Smooth muscle cell (in vitro differentiated cells): ENCODE measurements at regions not wholly inside any gene's neighbourhood (a gene's known extent, or its start where the extent isn't known, plus 50 kb on each side); places are given as distances from the start of the nearest gene placed in this dataset.

ENCODE experiments used
- DNase-seq: peaks from one replicate; lab custom pipeline; 2025; ENCODE audit not compliant: unreplicated experiment; lab: John Stamatoyannopoulos, UW
- H2AFZ ChIP-seq: fragments of 200-600 bp; sonication (generic); 2 replicates; pipeline ENCODE4 v1.6.0; 2016; ENCODE audit warnings: antibody characterized with exemption, low read depth, mild to moderate bottlenecking
- H3F3A ChIP-seq: fragments of 200-600 bp; sonication (generic); 2 replicates; pipeline ENCODE4 v1.6.0; 2017; ENCODE audit warnings: antibody characterized with exemption, low read depth
- H3K27ac ChIP-seq: fragments of 200-600 bp; sonication (generic); 2 replicates; pipeline ENCODE4 v1.5.1; 2016; ENCODE audit warnings: low read depth, mild to moderate bottlenecking
- H3K27me3 ChIP-seq: fragments of 200-600 bp; sonication (generic); 2 replicates; pipeline ENCODE4 v1.6.1; 2016; ENCODE audit warnings: low read depth, mild to moderate bottlenecking
- H3K36me3 ChIP-seq: fragments of 200-600 bp; sonication (generic); 2 replicates; pipeline ENCODE4 v1.5.1; 2016; ENCODE audit warnings: low read depth
- H3K4me1 ChIP-seq: fragments of 200-600 bp; sonication (generic); 2 replicates; pipeline ENCODE4 v1.5.1; 2016; ENCODE audit warnings: low read depth
- H3K4me2 ChIP-seq: fragments of 200-600 bp; sonication (generic); 2 replicates; pipeline ENCODE4 v1.6.0; 2016; ENCODE audit warnings: mild to moderate bottlenecking
- H3K4me3 ChIP-seq: fragments of 200-600 bp; sonication (generic); 2 replicates; pipeline ENCODE4 v1.5.1; 2016; ENCODE audit warnings: mild to moderate bottlenecking
- H3K79me2 ChIP-seq: fragments of 200-600 bp; sonication (generic); 2 replicates; pipeline ENCODE4 v1.6.0; 2016; ENCODE audit warnings: low read depth, mild to moderate bottlenecking
- H3K9ac ChIP-seq: fragments of 200-600 bp; sonication (generic); 2 replicates; pipeline ENCODE4 v1.6.0; 2016; ENCODE audit warnings: low read depth
- H3K9me3 ChIP-seq: fragments of 200-600 bp; sonication (generic); replicated peaks from 2 replicates; pipeline ENCODE4 v1.5.1; 2016; ENCODE audit warnings: low read depth
- H4K20me1 ChIP-seq: fragments of 200-600 bp; sonication (generic); 2 replicates; pipeline ENCODE4 v1.6.0; 2016; ENCODE audit warnings: low read depth
- WGBS: methylation state at CpG from one replicate; pipeline ENCODE4 v1.1.7; 2016; ENCODE audit warnings: low lambda C conversion rate; 5-methylcytosine and 5-hydroxymethylcytosine counted together
- TF ChIP-seq, protein P1 (sequence below): fragments of 200-600 bp; sonication (generic); IDR thresholded peaks from 2 replicates; pipeline ENCODE4 v1.5.1; 2017; ENCODE audit warnings: borderline replicate concordance, mild to moderate bottlenecking, antibody characterized with exemption; ENCODE audit not compliant: insufficient read depth, poor library complexity, severe bottlenecking

DNA sequence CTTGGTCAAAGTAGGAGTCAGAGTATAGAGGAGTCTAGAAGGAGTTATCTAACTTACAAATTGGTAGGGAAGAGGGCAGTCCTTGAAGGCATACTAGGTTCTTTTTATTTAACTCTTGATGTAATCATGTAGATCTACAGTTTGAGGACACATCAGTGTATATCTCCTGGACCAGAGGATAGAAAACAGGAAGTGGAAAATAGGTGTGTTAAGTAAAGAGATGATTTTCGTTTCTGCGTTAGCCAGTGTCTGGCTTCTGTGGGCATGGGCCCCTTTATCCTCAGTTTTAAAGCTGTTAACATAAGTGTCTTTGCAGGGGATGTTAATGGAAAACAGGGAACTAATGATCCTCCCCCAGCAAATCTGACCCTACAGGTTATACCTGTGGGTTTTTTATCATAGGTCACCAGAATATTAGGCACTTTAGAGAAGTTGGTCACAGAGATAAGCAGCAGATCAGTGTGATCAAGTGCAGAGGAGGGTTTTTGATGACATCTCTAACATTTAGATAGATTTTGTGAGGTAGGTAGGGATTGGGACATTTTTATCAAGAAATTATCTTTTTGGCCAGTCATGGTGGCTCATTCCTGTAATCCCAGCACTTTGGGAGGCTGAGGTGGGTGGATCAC lies 58.6 kb upstream of the PRSS1 start:
- H3K27me3 ChIP-seq = no peaks in the 10 kb centered on the region
- H3K79me2 ChIP-seq = no peaks in the 10 kb centered on the region
- H3K9ac ChIP-seq = no peak overlapping the region
- no peak overlapping the region for H3K4me3 ChIP-seq
- no peak overlapping the region for H3K4me2 ChIP-seq
- H3K4me1 ChIP-seq = no peaks in the 10 kb centered on the region
- H2AFZ ChIP-seq = no peak overlapping the region
- H3K27ac ChIP-seq = no peak overlapping the region
- H4K20me1 ChIP-seq = no peaks in the 10 kb centered on the region
- H3K9me3 ChIP-seq = no peaks in the 10 kb centered on the region
- WGBS = 76% methylated on average over 2 of the region's 2 CpGs
- TF ChIP-seq, protein P1, sequence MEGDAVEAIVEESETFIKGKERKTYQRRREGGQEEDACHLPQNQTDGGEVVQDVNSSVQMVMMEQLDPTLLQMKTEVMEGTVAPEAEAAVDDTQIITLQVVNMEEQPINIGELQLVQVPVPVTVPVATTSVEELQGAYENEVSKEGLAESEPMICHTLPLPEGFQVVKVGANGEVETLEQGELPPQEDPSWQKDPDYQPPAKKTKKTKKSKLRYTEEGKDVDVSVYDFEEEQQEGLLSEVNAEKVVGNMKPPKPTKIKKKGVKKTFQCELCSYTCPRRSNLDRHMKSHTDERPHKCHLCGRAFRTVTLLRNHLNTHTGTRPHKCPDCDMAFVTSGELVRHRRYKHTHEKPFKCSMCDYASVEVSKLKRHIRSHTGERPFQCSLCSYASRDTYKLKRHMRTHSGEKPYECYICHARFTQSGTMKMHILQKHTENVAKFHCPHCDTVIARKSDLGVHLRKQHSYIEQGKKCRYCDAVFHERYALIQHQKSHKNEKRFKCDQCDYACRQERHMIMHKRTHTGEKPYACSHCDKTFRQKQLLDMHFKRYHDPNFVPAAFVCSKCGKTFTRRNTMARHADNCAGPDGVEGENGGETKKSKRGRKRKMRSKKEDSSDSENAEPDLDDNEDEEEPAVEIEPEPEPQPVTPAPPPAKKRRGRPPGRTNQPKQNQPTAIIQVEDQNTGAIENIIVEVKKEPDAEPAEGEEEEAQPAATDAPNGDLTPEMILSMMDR = no peak
- DNase-seq = no peak
- H3K36me3 ChIP-seq = no peaks in the 10 kb centered on the region
- no peaks in the 10 kb centered on the region for H3F3A ChIP-seq

DNA sequence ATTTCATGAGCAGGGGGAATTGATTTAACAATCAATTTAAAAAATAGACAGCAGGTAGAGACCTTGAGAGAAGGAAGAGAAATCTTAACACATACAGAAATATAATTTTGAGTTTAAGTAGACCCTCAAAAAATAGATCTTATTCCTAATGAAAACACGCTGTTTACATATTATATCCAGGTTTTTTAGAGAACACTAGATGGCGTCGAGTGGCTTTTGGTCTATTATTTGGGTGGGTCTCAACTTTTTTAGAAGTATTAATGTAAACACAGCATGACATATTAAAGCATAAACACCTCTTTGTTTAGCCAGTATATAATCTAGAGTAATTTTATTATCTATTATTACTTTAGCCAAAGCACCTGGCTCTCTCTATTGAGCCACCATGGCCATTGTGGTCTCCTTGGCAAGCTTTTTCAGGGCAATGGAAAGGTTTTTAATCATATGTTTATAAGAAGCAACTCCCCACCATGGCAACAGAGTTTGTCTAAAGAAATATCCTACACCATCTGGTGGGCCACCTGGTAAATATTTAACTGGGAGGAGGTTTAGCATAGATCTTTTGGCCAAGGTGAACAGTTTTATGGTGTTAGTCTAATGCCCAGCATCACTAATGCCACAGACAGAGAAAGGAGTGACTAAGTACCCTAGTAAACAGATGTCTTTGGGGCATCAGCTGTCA lies 59.7 kb upstream of the PRSS1 start:
- Histone ChIP-seq H3K4me2 (no peak overlapping the region), H3K79me2 (no peaks in the 10 kb centered on the region), H3K36me3 (no peaks in the 10 kb centered on the region), H3K27me3 (no peaks in the 10 kb centered on the region), H3K4me1 (no peaks in the 10 kb centered on the region), H3F3A (no peaks in the 10 kb centered on the region), H3K9me3 (no peaks in the 10 kb centered on the region), H2AFZ (no peak overlapping the region), H3K9ac (no peak overlapping the region), H4K20me1 (no peaks in the 10 kb centered on the region), H3K27ac (no peak overlapping the region), H3K4me3 (no peak overlapping the region)
- TF ChIP-seq, protein P1 = peak; percentile 5
- DNase-seq = no peak
- 70% methylated on average over 3 of the region's 3 CpGs for WGBS

DNA sequence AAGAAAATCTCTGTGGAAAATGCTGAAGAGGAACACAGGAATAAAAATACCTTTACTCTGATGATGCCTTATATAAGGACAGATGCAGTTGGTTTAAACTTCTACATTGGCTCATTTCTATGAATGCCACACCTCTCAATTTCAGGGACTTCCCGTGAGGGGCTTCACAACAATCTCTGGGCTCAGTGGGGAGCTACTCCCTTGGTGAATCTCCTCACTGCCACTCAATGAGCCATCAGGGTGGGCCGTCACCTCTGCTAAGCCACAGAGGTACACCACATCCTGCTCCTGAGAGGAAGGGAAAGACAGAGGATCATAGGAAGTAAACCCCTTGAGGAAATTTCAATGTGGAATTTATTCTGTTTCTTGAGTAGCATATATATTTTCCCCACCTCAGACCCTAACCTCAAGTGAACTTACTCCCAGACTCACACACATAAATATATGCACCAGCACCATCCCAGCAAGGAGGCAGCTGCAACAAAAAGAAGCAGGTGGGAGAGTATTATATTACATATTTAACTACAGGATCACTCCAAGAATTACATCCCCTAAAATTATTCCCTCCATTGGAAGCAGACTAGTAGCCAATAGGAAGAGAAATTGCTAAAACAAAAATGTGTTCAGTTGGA lies 63.3 kb upstream of the PRSS1 start:
- no peaks in the 10 kb centered on the region for H3K27me3 ChIP-seq
- no peak overlapping the region for H2AFZ ChIP-seq
- TF ChIP-seq, protein P1 = no peak
- H3K4me3 ChIP-seq = no peak overlapping the region
- H3F3A ChIP-seq = no peaks in the 10 kb centered on the region
- no peaks in the 10 kb centered on the region for H4K20me1 ChIP-seq
- no peak overlapping the region for H3K27ac ChIP-seq
- no peaks in the 10 kb centered on the region for H3K4me1 ChIP-seq
- no peak overlapping the region for H3K4me2 ChIP-seq
- H3K36me3 ChIP-seq = no peaks in the 10 kb centered on the region
- no peaks in the 10 kb centered on the region for H3K79me2 ChIP-seq
- H3K9ac ChIP-seq = no peak overlapping the region
- DNase-seq = no peak
- no peaks in the 10 kb centered on the region for H3K9me3 ChIP-seq
- WGBS = 89% methylated on average over 2 of the region's 2 CpGs
